ENCODE measurements at regions not wholly inside any gene's neighbourhood (a gene's known extent, or its start where the extent isn't known, plus 50 kb on each side); places are given as distances from the start of the nearest gene placed in this dataset.

GRCh38 chr10:84675060-84675459 lies 346.7 kb downstream of the CCSER2 start:
- POLR2A ChIA-PET, result no interaction called here
- CTCF ChIA-PET, result interaction anchor here (0.9 kb wide), 1 partner anchor 10 kb away, joined by 3 read pairs; no protein-coding TSS in a partner anchor

GRCh38 chr10:84676536-84676935 lies 348.1 kb downstream of the CCSER2 start:
- DNase-seq (ENCODE audit: extremely low spot score), result no peak
- ChIA-PET CTCF (interaction anchor here (0.6 kb wide), 1 partner anchor 11 kb away, joined by 3 read pairs; no protein-coding TSS in a partner anchor), POLR2A (no interaction called here)

More at GRCh38 chr10:84675060-84675459, 346.7 kb downstream of the CCSER2 start:
- DNase-seq (ENCODE audit: extremely low spot score), result no peak
- TF ChIP-seq FOXA1 (IDR thresholded peaks at IDR 0.05) (no peak), NFRKB (IDR thresholded peaks at IDR 0.05) (no peak), L3MBTL2 (conservative IDR thresholded peaks at IDR 0.05) (no peak), ELF4 (IDR thresholded peaks at IDR 0.05) (no peak), CTBP1 (IDR thresholded peaks at IDR 0.05; ENCODE audit: borderline replicate concordance) (no peak), LEF1 (IDR thresholded peaks at IDR 0.05; ENCODE audit: borderline replicate concordance) (no peak)

GRCh38 chr10:84681781-84682180 lies 353.4 kb downstream of the CCSER2 start:
- POLR2A ChIA-PET, result no interaction called here
- no peak for DNase-seq (ENCODE audit: extremely low spot score)
- TF ChIP-seq FOXM1 (IDR thresholded peaks at IDR 0.05; ENCODE audit: borderline replicate concordance), result no peak
- no peak for TF ChIP-seq PKNOX1 (IDR thresholded peaks at IDR 0.05)
- no peak for TF ChIP-seq BHLHE40 (IDR thresholded peaks at IDR 0.05; ENCODE audit: borderline replicate concordance)
- no peak for TF ChIP-seq SP1 (IDR thresholded peaks at IDR 0.05)
- CTCF ChIA-PET, result interaction anchor here (0.6 to 1.1 kb wide), 2 partner anchors 27 to 141 kb away, joined by 3 to 4 read pairs; no protein-coding TSS in a partner anchor

More at GRCh38 chr10:84676536-84676935, 348.1 kb downstream of the CCSER2 start:
- TF ChIP-seq HDGF (IDR thresholded peaks at IDR 0.05; ENCODE audit: borderline replicate concordance) (no peak), SP1 (IDR thresholded peaks at IDR 0.05) (no peak), LEF1 (IDR thresholded peaks at IDR 0.05; ENCODE audit: borderline replicate concordance) (no peak), FOXM1 (IDR thresholded peaks at IDR 0.05; ENCODE audit: borderline replicate concordance) (no peak), PKNOX1 (IDR thresholded peaks at IDR 0.05) (no peak), CTBP1 (IDR thresholded peaks at IDR 0.05; ENCODE audit: borderline replicate concordance) (no peak), NFRKB (IDR thresholded peaks at IDR 0.05) (no peak), ARNT (IDR thresholded peaks at IDR 0.05) (no peak), SUZ12 (IDR thresholded peaks at IDR 0.05) (no peak), FOXA1 (IDR thresholded peaks at IDR 0.05) (no peak), FOXK2 (IDR thresholded peaks at IDR 0.05) (no peak), ELF4 (IDR thresholded peaks at IDR 0.05) (no peak), ZNF384 (IDR thresholded peaks at IDR 0.05) (no peak), TARDBP (IDR thresholded peaks at IDR 0.05) (no peak), L3MBTL2 (conservative IDR thresholded peaks at IDR 0.05) (no peak), BHLHE40 (IDR thresholded peaks at IDR 0.05; ENCODE audit: borderline replicate concordance) (no peak)

GRCh38 chr10:84683550-84683949 lies 355.2 kb downstream of the CCSER2 start:
- CTCF ChIA-PET, result no interaction called here
- TF ChIP-seq PKNOX1 (IDR thresholded peaks at IDR 0.05) (no peak), CTBP1 (IDR thresholded peaks at IDR 0.05; ENCODE audit: borderline replicate concordance) (no peak), LEF1 (IDR thresholded peaks at IDR 0.05; ENCODE audit: borderline replicate concordance) (no peak), SP1 (IDR thresholded peaks at IDR 0.05) (no peak), SUZ12 (IDR thresholded peaks at IDR 0.05) (no peak), ZNF384 (IDR thresholded peaks at IDR 0.05) (no peak), HDGF (IDR thresholded peaks at IDR 0.05; ENCODE audit: borderline replicate concordance) (no peak), L3MBTL2 (conservative IDR thresholded peaks at IDR 0.05) (no peak), NFRKB (IDR thresholded peaks at IDR 0.05) (no peak), FOXK2 (IDR thresholded peaks at IDR 0.05) (no peak), BHLHE40 (IDR thresholded peaks at IDR 0.05; ENCODE audit: borderline replicate concordance) (no peak)
- POLR2A ChIA-PET, result no interaction called here
- DNase-seq (ENCODE audit: extremely low spot score), result no peak

GRCh38 chr10:84683980-84684740 lies 355.8 kb downstream of the CCSER2 start:
- ChIA-PET CTCF (no interaction called here), POLR2A (no interaction called here)
- no peak for DNase-seq (ENCODE audit: extremely low spot score)
- TF ChIP-seq FOXK2 (IDR thresholded peaks at IDR 0.05) (no peak), ELF4 (IDR thresholded peaks at IDR 0.05) (no peak), FOXA1 (IDR thresholded peaks at IDR 0.05) (no peak), BHLHE40 (IDR thresholded peaks at IDR 0.05; ENCODE audit: borderline replicate concordance) (no peak), ARNT (IDR thresholded peaks at IDR 0.05) (no peak), NFRKB (IDR thresholded peaks at IDR 0.05) (no peak), CTBP1 (IDR thresholded peaks at IDR 0.05; ENCODE audit: borderline replicate concordance) (no peak), TARDBP (IDR thresholded peaks at IDR 0.05) (no peak), SP1 (IDR thresholded peaks at IDR 0.05) (no peak), LEF1 (IDR thresholded peaks at IDR 0.05; ENCODE audit: borderline replicate concordance) (no peak), ZNF384 (IDR thresholded peaks at IDR 0.05) (no peak)

- no peak for DNase-seq (ENCODE audit: extremely low spot score)
- POLR2A ChIA-PET, result no interaction called here
- no peak for TF ChIP-seq SUZ12 (IDR thresholded peaks at IDR 0.05)
- no peak for TF ChIP-seq ELF4 (IDR thresholded peaks at IDR 0.05)
- TF ChIP-seq ARNT (IDR thresholded peaks at IDR 0.05), result no peak
- no peak for TF ChIP-seq PKNOX1 (IDR thresholded peaks at IDR 0.05)
- no peak for TF ChIP-seq FOXA1 (IDR thresholded peaks at IDR 0.05)
- no peak for TF ChIP-seq L3MBTL2 (conservative IDR thresholded peaks at IDR 0.05)
- no peak for TF ChIP-seq BHLHE40 (IDR thresholded peaks at IDR 0.05; ENCODE audit: borderline replicate concordance)
- CTCF ChIA-PET, result interaction anchor here (0.7 kb wide), 1 partner anchor 18 kb away, joined by 3 read pairs; no protein-coding TSS in a partner anchor
Measured at GRCh38 chr10:84685047-84685660, 356.8 kb downstream of the CCSER2 start.

All from HEK293T (cell line).